ENCODE measurements at regions not wholly inside any gene's neighbourhood (a gene's known extent, or its start where the extent isn't known, plus 50 kb on each side); places are given as distances from the start of the nearest gene placed in this dataset.

- Histone ChIP-seq H3K9ac (no peak overlapping the region), H3K4me2 (no peak overlapping the region), H3K27me3 (no peaks in the 10 kb centered on the region), H4K20me1 (no peaks in the 10 kb centered on the region), H3K36me3 (no peaks in the 10 kb centered on the region), H3K4me1 (no peaks in the 10 kb centered on the region), H3K27ac (no peak overlapping the region), H3K9me3 (peaks cover 7% of the 10 kb centered on the region), H3K4me3 (no peak overlapping the region)
- TF ChIP-seq Cebpa-rat (IDR thresholded peaks at IDR 0.05), result no peak
Observed at GRCh38 chr18:27685807-27686412, 491.0 kb downstream of the CDH2 start.

GRCh38 chr18:27685091-27685490 is 491.8 kb downstream of the CDH2 start:
- Histone ChIP-seq H3K4me2 (no peak overlapping the region), H3K9ac (no peak overlapping the region), H3K27ac (no peak overlapping the region), H3K9me3 (peaks cover 7% of the 10 kb centered on the region), H3K4me3 (no peak overlapping the region), H3K27me3 (no peaks in the 10 kb centered on the region), H3K4me1 (no peaks in the 10 kb centered on the region), H3K36me3 (no peaks in the 10 kb centered on the region), H4K20me1 (no peaks in the 10 kb centered on the region)
- TF ChIP-seq Cebpa-rat (IDR thresholded peaks at IDR 0.05), result no peak

GRCh38 chr18:27674411-27674810 is 489.3 kb upstream of the CHST9 start:
- TF ChIP-seq Cebpa-rat (IDR thresholded peaks at IDR 0.05), result no peak
- Histone ChIP-seq H3K4me1 (no peaks in the 10 kb centered on the region), H3K36me3 (no peaks in the 10 kb centered on the region), H3K4me2 (no peak overlapping the region), H3K9ac (no peak overlapping the region), H4K20me1 (no peaks in the 10 kb centered on the region), H3K4me3 (no peak overlapping the region), H3K27me3 (no peaks in the 10 kb centered on the region), H3K27ac (no peak overlapping the region), H3K9me3 (peaks cover 11% of the 10 kb centered on the region; the same call in 1 of the 2 replicates)

- no peak overlapping the region for H3K4me3 ChIP-seq
- no peak for TF ChIP-seq Cebpa-rat (IDR thresholded peaks at IDR 0.05)
- no peaks in the 10 kb centered on the region for H4K20me1 ChIP-seq
- H3K4me2 ChIP-seq, result no peak overlapping the region
- H3K9me3 ChIP-seq, result peaks cover 11% of the 10 kb centered on the region; the same call in 1 of the 2 replicates
- no peaks in the 10 kb centered on the region for H3K4me1 ChIP-seq
- no peaks in the 10 kb centered on the region for H3K36me3 ChIP-seq
- no peaks in the 10 kb centered on the region for H3K27me3 ChIP-seq
- H3K27ac ChIP-seq, result no peak overlapping the region
- no peak overlapping the region for H3K9ac ChIP-seq
Observed at GRCh38 chr18:27673861-27674260, 488.8 kb upstream of the CHST9 start.

- no peak overlapping the region for H3K9ac ChIP-seq
- peaks cover 3% of the 10 kb centered on the region; the same call in 1 of the 2 replicates for H3K9me3 ChIP-seq
- no peaks in the 10 kb centered on the region for H4K20me1 ChIP-seq
- no peak overlapping the region for H3K4me3 ChIP-seq
- H3K27me3 ChIP-seq, result no peaks in the 10 kb centered on the region
- no peak overlapping the region for H3K4me2 ChIP-seq
- H3K4me1 ChIP-seq, result no peaks in the 10 kb centered on the region
- TF ChIP-seq Cebpa-rat (IDR thresholded peaks at IDR 0.05), result no peak
- no peaks in the 10 kb centered on the region for H3K36me3 ChIP-seq
- no peak overlapping the region for H3K27ac ChIP-seq
Observed at GRCh38 chr18:27668158-27668557, 483.1 kb upstream of the CHST9 start.

GRCh38 chr18:27667064-27667463 is 482.0 kb upstream of the CHST9 start:
- no peak for TF ChIP-seq Cebpa-rat (IDR thresholded peaks at IDR 0.05)
- Histone ChIP-seq H3K36me3 (no peaks in the 10 kb centered on the region), H3K9ac (no peak overlapping the region), H3K27me3 (no peaks in the 10 kb centered on the region), H3K4me3 (no peak overlapping the region), H3K4me2 (no peak overlapping the region), H3K4me1 (no peaks in the 10 kb centered on the region), H3K27ac (no peak overlapping the region), H3K9me3 (no peaks in the 10 kb centered on the region), H4K20me1 (no peaks in the 10 kb centered on the region)

GRCh38 chr18:27666016-27666415 is 480.9 kb upstream of the CHST9 start:
- H3K27ac ChIP-seq, result no peak overlapping the region
- no peak for TF ChIP-seq Cebpa-rat (IDR thresholded peaks at IDR 0.05)

GRCh38 chr18:27665264-27665799 is 480.2 kb upstream of the CHST9 start:
- no peaks in the 10 kb centered on the region for H3K27me3 ChIP-seq
- no peaks in the 10 kb centered on the region for H3K9me3 ChIP-seq
- H3K4me1 ChIP-seq, result no peaks in the 10 kb centered on the region
- H4K20me1 ChIP-seq, result no peaks in the 10 kb centered on the region
- H3K9ac ChIP-seq, result no peak overlapping the region
- TF ChIP-seq Cebpa-rat (IDR thresholded peaks at IDR 0.05), result no peak
- H3K4me3 ChIP-seq, result no peak overlapping the region
- H3K36me3 ChIP-seq, result no peaks in the 10 kb centered on the region
- H3K4me2 ChIP-seq, result no peak overlapping the region
- H3K27ac ChIP-seq, result no peak overlapping the region

More at GRCh38 chr18:27666016-27666415, 480.9 kb upstream of the CHST9 start:
- H3K9me3 ChIP-seq, result no peaks in the 10 kb centered on the region
- no peaks in the 10 kb centered on the region for H4K20me1 ChIP-seq
- H3K4me2 ChIP-seq, result no peak overlapping the region
- H3K27me3 ChIP-seq, result no peaks in the 10 kb centered on the region
- no peak overlapping the region for H3K4me3 ChIP-seq
- H3K36me3 ChIP-seq, result no peaks in the 10 kb centered on the region
- no peaks in the 10 kb centered on the region for H3K4me1 ChIP-seq
- H3K9ac ChIP-seq, result no peak overlapping the region

GRCh38 chr18:27662949-27663348 is 477.8 kb upstream of the CHST9 start:
- Histone ChIP-seq H3K27ac (no peak overlapping the region), H4K20me1 (no peaks in the 10 kb centered on the region), H3K9me3 (no peaks in the 10 kb centered on the region), H3K4me2 (no peak overlapping the region), H3K27me3 (no peaks in the 10 kb centered on the region), H3K36me3 (no peaks in the 10 kb centered on the region), H3K4me1 (no peaks in the 10 kb centered on the region), H3K9ac (no peak overlapping the region), H3K4me3 (no peak overlapping the region)
- no peak for TF ChIP-seq Cebpa-rat (IDR thresholded peaks at IDR 0.05)

GRCh38 chr18:27662537-27662936 is 477.4 kb upstream of the CHST9 start:
- Histone ChIP-seq H3K36me3 (no peaks in the 10 kb centered on the region), H3K4me1 (no peaks in the 10 kb centered on the region), H3K9me3 (no peaks in the 10 kb centered on the region), H3K27ac (no peak overlapping the region), H4K20me1 (no peaks in the 10 kb centered on the region), H3K9ac (no peak overlapping the region), H3K4me3 (no peak overlapping the region), H3K4me2 (no peak overlapping the region), H3K27me3 (no peaks in the 10 kb centered on the region)
- TF ChIP-seq Cebpa-rat (IDR thresholded peaks at IDR 0.05), result no peak

Measured in BLaER1 (cell line).